ENCODE measurements at regions not wholly inside any gene's neighbourhood (a gene's known extent, or its start where the extent isn't known, plus 50 kb on each side); places are given as distances from the start of the nearest gene placed in this dataset.
A peak's percentile ranks its signal among the peaks of the same experiment; 100 is the strongest.

DNA sequence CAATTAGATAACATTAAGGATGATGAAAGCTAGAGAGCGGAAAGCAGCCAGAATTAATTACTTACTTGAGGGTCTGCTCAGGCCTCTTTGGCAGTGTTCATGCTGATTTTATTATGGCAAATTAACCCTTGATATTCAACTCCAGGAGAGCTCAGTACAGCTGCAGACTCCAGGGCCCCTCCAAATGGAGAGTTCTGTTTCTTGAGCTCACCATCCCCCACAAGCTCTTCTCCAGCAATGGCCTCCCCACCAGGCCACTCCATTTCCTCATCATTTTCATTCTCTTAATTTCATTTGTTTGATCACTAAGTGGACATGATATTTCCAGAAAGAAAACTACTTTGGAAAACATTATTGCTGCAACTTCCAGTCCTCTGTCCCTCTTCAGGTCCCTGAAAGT lies 513.3 kb upstream of the NOX3 start:
- no peaks in the 10 kb centered on the region for H4K20me1 ChIP-seq (ENCODE audit: insufficient read depth)
- TF ChIP-seq SMC3 (conservative IDR thresholded peaks at IDR 0.05; ENCODE audit: poor library complexity) (no peak), POLR2AphosphoS5 (IDR thresholded peaks at IDR 0.05) (no peak), MXI1 (conservative IDR thresholded peaks at IDR 0.05; ENCODE audit: poor library complexity, severe bottlenecking) (no peak), EP300 (conservative IDR thresholded peaks at IDR 0.05; ENCODE audit: poor library complexity, severe bottlenecking) (no peak), TAF1 (IDR thresholded peaks at IDR 0.05; ENCODE audit: low read depth) (no peak), RAD21 (conservative IDR thresholded peaks at IDR 0.05) (no peak), EZH2 (IDR thresholded peaks at IDR 0.05; ENCODE audit: borderline replicate concordance, insufficient read depth, low read length, poor library complexity, severe bottlenecking) (no peak)
- TF ChIP-seq, protein P1, sequence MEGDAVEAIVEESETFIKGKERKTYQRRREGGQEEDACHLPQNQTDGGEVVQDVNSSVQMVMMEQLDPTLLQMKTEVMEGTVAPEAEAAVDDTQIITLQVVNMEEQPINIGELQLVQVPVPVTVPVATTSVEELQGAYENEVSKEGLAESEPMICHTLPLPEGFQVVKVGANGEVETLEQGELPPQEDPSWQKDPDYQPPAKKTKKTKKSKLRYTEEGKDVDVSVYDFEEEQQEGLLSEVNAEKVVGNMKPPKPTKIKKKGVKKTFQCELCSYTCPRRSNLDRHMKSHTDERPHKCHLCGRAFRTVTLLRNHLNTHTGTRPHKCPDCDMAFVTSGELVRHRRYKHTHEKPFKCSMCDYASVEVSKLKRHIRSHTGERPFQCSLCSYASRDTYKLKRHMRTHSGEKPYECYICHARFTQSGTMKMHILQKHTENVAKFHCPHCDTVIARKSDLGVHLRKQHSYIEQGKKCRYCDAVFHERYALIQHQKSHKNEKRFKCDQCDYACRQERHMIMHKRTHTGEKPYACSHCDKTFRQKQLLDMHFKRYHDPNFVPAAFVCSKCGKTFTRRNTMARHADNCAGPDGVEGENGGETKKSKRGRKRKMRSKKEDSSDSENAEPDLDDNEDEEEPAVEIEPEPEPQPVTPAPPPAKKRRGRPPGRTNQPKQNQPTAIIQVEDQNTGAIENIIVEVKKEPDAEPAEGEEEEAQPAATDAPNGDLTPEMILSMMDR (IDR thresholded peaks at IDR 0.05; ENCODE audit: poor library complexity, severe bottlenecking): no peak
- TF ChIP-seq, protein P2, sequence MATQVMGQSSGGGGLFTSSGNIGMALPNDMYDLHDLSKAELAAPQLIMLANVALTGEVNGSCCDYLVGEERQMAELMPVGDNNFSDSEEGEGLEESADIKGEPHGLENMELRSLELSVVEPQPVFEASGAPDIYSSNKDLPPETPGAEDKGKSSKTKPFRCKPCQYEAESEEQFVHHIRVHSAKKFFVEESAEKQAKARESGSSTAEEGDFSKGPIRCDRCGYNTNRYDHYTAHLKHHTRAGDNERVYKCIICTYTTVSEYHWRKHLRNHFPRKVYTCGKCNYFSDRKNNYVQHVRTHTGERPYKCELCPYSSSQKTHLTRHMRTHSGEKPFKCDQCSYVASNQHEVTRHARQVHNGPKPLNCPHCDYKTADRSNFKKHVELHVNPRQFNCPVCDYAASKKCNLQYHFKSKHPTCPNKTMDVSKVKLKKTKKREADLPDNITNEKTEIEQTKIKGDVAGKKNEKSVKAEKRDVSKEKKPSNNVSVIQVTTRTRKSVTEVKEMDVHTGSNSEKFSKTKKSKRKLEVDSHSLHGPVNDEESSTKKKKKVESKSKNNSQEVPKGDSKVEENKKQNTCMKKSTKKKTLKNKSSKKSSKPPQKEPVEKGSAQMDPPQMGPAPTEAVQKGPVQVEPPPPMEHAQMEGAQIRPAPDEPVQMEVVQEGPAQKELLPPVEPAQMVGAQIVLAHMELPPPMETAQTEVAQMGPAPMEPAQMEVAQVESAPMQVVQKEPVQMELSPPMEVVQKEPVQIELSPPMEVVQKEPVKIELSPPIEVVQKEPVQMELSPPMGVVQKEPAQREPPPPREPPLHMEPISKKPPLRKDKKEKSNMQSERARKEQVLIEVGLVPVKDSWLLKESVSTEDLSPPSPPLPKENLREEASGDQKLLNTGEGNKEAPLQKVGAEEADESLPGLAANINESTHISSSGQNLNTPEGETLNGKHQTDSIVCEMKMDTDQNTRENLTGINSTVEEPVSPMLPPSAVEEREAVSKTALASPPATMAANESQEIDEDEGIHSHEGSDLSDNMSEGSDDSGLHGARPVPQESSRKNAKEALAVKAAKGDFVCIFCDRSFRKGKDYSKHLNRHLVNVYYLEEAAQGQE (IDR thresholded peaks at IDR 0.05; ENCODE audit: borderline replicate concordance): no peak
- no peak overlapping the region for H3K4me2 ChIP-seq (ENCODE audit: low read length)
- no peaks in the 10 kb centered on the region for H3K9me2 ChIP-seq (ENCODE audit: insufficient read depth, low read length)
- H3K9me3 ChIP-seq (ENCODE audit: low read length): no peaks in the 10 kb centered on the region
- no peak overlapping the region for H3K9ac ChIP-seq (ENCODE audit: low read length)
- H2AFZ ChIP-seq (ENCODE audit: low read depth, low read length): no peak overlapping the region
- no peaks in the 10 kb centered on the region for H3K36me3 ChIP-seq (ENCODE audit: insufficient read depth, low read length)
- H3F3A ChIP-seq (ENCODE audit: insufficient read depth, low read length, poor library complexity, severe bottlenecking): no peaks in the 10 kb centered on the region
- H3K79me2 ChIP-seq (replicated peaks; ENCODE audit: insufficient read depth, low read length): no peaks in the 10 kb centered on the region
- H3K27ac ChIP-seq (ENCODE audit: low read length): no peak overlapping the region
- no peak overlapping the region for H3K4me3 ChIP-seq (ENCODE audit: low read length)
- no peaks in the 10 kb centered on the region for H3K27me3 ChIP-seq (ENCODE audit: insufficient read depth, low read depth, low read length)

GRCh38 chr6:155967322-155967721 lies 511.7 kb upstream of the NOX3 start:
- Histone ChIP-seq H3K27me3 (ENCODE audit: insufficient read depth, low read depth, low read length) (no peaks in the 10 kb centered on the region), H3K9me2 (ENCODE audit: insufficient read depth, low read length) (no peaks in the 10 kb centered on the region), H3F3A (ENCODE audit: insufficient read depth, low read length, poor library complexity, severe bottlenecking) (no peaks in the 10 kb centered on the region), H3K27ac (ENCODE audit: low read length) (peak overlapping the region; percentile 52), H2AFZ (ENCODE audit: low read depth, low read length) (no peak overlapping the region), H3K4me3 (ENCODE audit: low read length) (no peak overlapping the region), H3K4me2 (ENCODE audit: low read length) (peak overlapping the region; percentile 12), H3K79me2 (replicated peaks; ENCODE audit: insufficient read depth, low read length) (no peaks in the 10 kb centered on the region), H3K9ac (ENCODE audit: low read length) (no peak overlapping the region), H3K9me3 (ENCODE audit: low read length) (no peaks in the 10 kb centered on the region), H4K20me1 (ENCODE audit: insufficient read depth) (no peaks in the 10 kb centered on the region), H3K36me3 (ENCODE audit: insufficient read depth, low read length) (no peaks in the 10 kb centered on the region)
- TF ChIP-seq, protein P1 (IDR thresholded peaks at IDR 0.05; ENCODE audit: poor library complexity, severe bottlenecking): no peak
- TF ChIP-seq EP300 (conservative IDR thresholded peaks at IDR 0.05; ENCODE audit: poor library complexity, severe bottlenecking): peak; percentile 72
- peak; percentile 60 for TF ChIP-seq POLR2AphosphoS5 (IDR thresholded peaks at IDR 0.05)
- TF ChIP-seq EZH2 (IDR thresholded peaks at IDR 0.05; ENCODE audit: borderline replicate concordance, insufficient read depth, low read length, poor library complexity, severe bottlenecking): no peak

Data from neural cell (in vitro differentiated cells).